NB4 (cell line): ENCODE measurements at regions not wholly inside any gene's neighbourhood (a gene's known extent, or its start where the extent isn't known, plus 50 kb on each side); places are given as distances from the start of the nearest gene placed in this dataset.

Experiments
- CTCF ChIP-seq: IDR thresholded peaks from one replicate; pipeline ENCODE4 v1.5.1; 2012; ENCODE audit warnings: low read depth, low read length
- MAX ChIP-seq: IDR thresholded peaks from 2 replicates; pipeline ENCODE4 v1.6.1; 2011; ENCODE audit warnings: low read depth, low read length
- POLR2A ChIP-seq: IDR thresholded peaks from 2 replicates; pipeline ENCODE4 v1.6.1; 2011; ENCODE audit warnings: mild to moderate bottlenecking; ENCODE audit not compliant: insufficient read length; ENCODE audit errors: extremely low read depth

GRCh38 chr12:19726592-19726991 lies 287.3 kb downstream of the AEBP2 start:
- TF ChIP-seq CTCF = no peak
- TF ChIP-seq POLR2A = no peak
- no peak for TF ChIP-seq MAX
